ENCODE measurements at regions not wholly inside any gene's neighbourhood (a gene's known extent, or its start where the extent isn't known, plus 50 kb on each side); places are given as distances from the start of the nearest gene placed in this dataset.

DNA sequence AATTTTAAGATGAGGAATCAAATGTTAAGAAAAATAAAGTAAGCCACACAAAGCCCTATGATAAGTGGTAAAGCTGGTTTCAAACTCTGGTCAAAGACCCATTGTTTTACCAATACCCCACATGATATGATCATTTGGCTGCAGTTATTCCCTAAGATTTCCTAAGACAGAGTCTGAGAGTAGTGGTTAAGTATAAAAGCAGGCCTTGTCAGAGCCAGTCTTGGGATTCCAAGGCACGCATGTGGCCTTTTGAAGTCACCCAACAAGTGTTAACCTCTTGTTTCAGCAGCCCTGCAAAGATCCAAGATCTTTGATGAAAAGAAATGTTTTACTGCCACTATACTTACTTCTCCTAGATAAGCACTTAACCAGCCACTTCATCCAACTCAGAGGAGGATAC, 159.2 kb downstream of the SIPA1L2 start:
- TF ChIP-seq POLR2AphosphoS5 (IDR thresholded peaks at IDR 0.05; ENCODE audit: low read depth, low read length) (no peak), POLR2A (IDR thresholded peaks at IDR 0.05; ENCODE audit: low read depth, low read length) (no peak)
